B cell (primary cell): ENCODE measurements at regions not wholly inside any gene's neighbourhood (a gene's known extent, or its start where the extent isn't known, plus 50 kb on each side); places are given as distances from the start of the nearest gene placed in this dataset.

ENCODE experiments used
- ATAC-seq: fragments of 200-7000 bp; cut with Tn5 transposase; one replicate; pipeline ENCODE4 v1.10.0; 2021; ENCODE audit warnings: low read depth, mild to moderate bottlenecking, moderate number of reproducible peaks, moderate library complexity
- CTCF ChIA-PET: fragments of 350-600 bp; sonication (Branson Sonifier 250); formaldehyde crosslinking; loops from one replicate; lab custom pipeline; 2021; ENCODE audit warnings: antibody characterized with exemption, inconsistent platforms; lab: Charles Lee
- POLR2A ChIA-PET: fragments of 350-600 bp; sonication (Branson Sonifier 250); formaldehyde crosslinking; loops from one replicate; lab custom pipeline; 2021; ENCODE audit warnings: antibody characterized with exemption; lab: Charles Lee
- DNase-seq: peaks from one replicate; pipeline ENCODE4 v3.0.0; 2013
- H2AFZ ChIP-seq: 2 replicates; pipeline ENCODE4 v1.6.1; 2012; ENCODE audit warnings: mild to moderate bottlenecking, low read depth, low read length; ENCODE audit not compliant: insufficient read depth, poor library complexity, severe bottlenecking
- H3K27ac ChIP-seq, 2 donors: 1 replicate in 1 of 2; 2 replicates in 1 of 2; pipeline ENCODE4 v1.5.1; 2012 to 2013; ENCODE audit warnings: low read length in 2 of 2, mild to moderate bottlenecking in 2 of 2, moderate library complexity in 1 of 2
- H3K27me3 ChIP-seq, 4 experiments: fragments of 200-600 bp in 1 of 4; sonication (generic) in 1 of 4; replicated peaks in 1 of 4; 1 replicate in 2 of 4; 2 replicates in 2 of 4; pipeline versions ENCODE4 v1.6.1 to v1.7.0; 2013 to 2016; ENCODE audit warnings: low read length in 3 of 4, mild to moderate bottlenecking in 2 of 4, mixed read lengths in 1 of 4, moderate library complexity in 1 of 4; ENCODE audit not compliant: insufficient read depth in 4 of 4, control insufficient read depth in 3 of 4; ENCODE audit errors: control extremely low read depth in 1 of 4
- H3K36me3 ChIP-seq, 2 experiments: replicated peaks in 1 of 2; 1 replicate in 1 of 2; 2 replicates in 1 of 2; pipeline versions ENCODE4 v1.6.1 to v1.7.1; 2013; ENCODE audit warnings: low read length in 1 of 2; ENCODE audit not compliant: insufficient read depth in 2 of 2, control insufficient read depth in 1 of 2; ENCODE audit errors: control extremely low read depth in 1 of 2, extremely low read depth in 1 of 2
- H3K4me1 ChIP-seq, 2 donors: fragments of 200-600 bp in 1 of 2; sonication (generic) in 1 of 2; 1 replicate in 1 of 2; 2 replicates in 1 of 2; pipeline versions ENCODE4 v1.5.1 to v1.6.1; 2013 to 2017; ENCODE audit warnings: low read length in 2 of 2; ENCODE audit not compliant: control insufficient read depth in 2 of 2, insufficient read depth in 2 of 2
- H3K4me2 ChIP-seq: replicated peaks from 2 replicates; pipeline ENCODE3; 2012; ENCODE audit warnings: mild to moderate bottlenecking, low read depth, low read length; ENCODE audit not compliant: poor library complexity, severe bottlenecking
- H3K4me3 ChIP-seq, 5 experiments: fragments of 200-600 bp in 1 of 5; sonication (generic) in 1 of 5; 1 replicate in 3 of 5; 2 replicates in 2 of 5; pipeline versions ENCODE4 v1.5.1 to v1.7.0; 2011 to 2016; ENCODE audit warnings: low read length in 4 of 5, mild to moderate bottlenecking in 4 of 5, low read depth in 2 of 5, control low read depth in 1 of 5, moderate library complexity in 1 of 5; ENCODE audit not compliant: insufficient read depth in 1 of 5; ENCODE audit errors: control extremely low read depth in 1 of 5, extremely low read depth in 1 of 5
- H3K79me2 ChIP-seq: fragments of 200-600 bp; sonication (generic); one replicate; pipeline ENCODE4 v1.6.0; 2016; ENCODE audit warnings: low read length; ENCODE audit not compliant: control insufficient read depth, insufficient read depth
- H3K9ac ChIP-seq: fragments of 200-600 bp; sonication (generic); 2 replicates; pipeline ENCODE4 v1.6.1; 2017; ENCODE audit warnings: mild to moderate bottlenecking, low read length, moderate library complexity
- H3K9me3 ChIP-seq, 3 donors: one replicate each; pipeline versions ENCODE4 v1.6.1 to v1.7.1; 2013; ENCODE audit warnings: low read length in 2 of 3; ENCODE audit not compliant: control insufficient read depth in 2 of 3, insufficient read depth in 1 of 3; ENCODE audit errors: control extremely low read depth in 1 of 3
- H4K20me1 ChIP-seq: 2 replicates; pipeline ENCODE4 v1.6.0; 2012; ENCODE audit warnings: mild to moderate bottlenecking, low read length; ENCODE audit not compliant: insufficient read depth, control insufficient read depth, poor library complexity, severe bottlenecking
- H3K27ac Mint-ChIP-seq: one replicate; pipeline ENCODE4 v1.8.0; 2021; ENCODE audit warnings: mixed read lengths
- H3K27me3 Mint-ChIP-seq: one replicate; pipeline ENCODE4 v1.8.0; 2021; ENCODE audit warnings: mixed read lengths
- H3K4me1 Mint-ChIP-seq: one replicate; pipeline ENCODE4 v1.8.0; 2021; ENCODE audit warnings: mixed read lengths
- H3K4me3 Mint-ChIP-seq: one replicate; pipeline ENCODE4 v1.8.0; 2021; ENCODE audit warnings: mixed read lengths
- H3K9me3 Mint-ChIP-seq: one replicate; pipeline ENCODE4 v1.8.0; 2022; ENCODE audit warnings: mixed read lengths; ENCODE audit not compliant: insufficient read depth
- EZH2 ChIP-seq: IDR thresholded peaks from 2 replicates; pipeline ENCODE4 v1.6.1; 2012; ENCODE audit warnings: borderline replicate concordance, low read depth, mild to moderate bottlenecking, moderate library complexity, low read length; ENCODE audit not compliant: insufficient read depth, poor library complexity, severe bottlenecking
- WGBS: methylation state at CpG from one replicate; pipeline ENCODE4 v1.1.5; 2013; ENCODE audit warnings: missing lambda C conversion rate; ENCODE audit not compliant: insufficient coverage; 5-methylcytosine and 5-hydroxymethylcytosine counted together
- intact Hi-C: fragments of 100-400 bp; cut with micrococcal nuclease; formaldehyde crosslinking; loops from one replicate; pipeline ENCODE4 v1.10.0; 2022
- TF ChIP-seq, protein P1 (sequence below): fragments of 200-600 bp; IDR thresholded peaks from one replicate; pipeline ENCODE4 v1.8.0; 2022; ENCODE audit warnings: antibody characterized with exemption, mild to moderate bottlenecking

DNA sequence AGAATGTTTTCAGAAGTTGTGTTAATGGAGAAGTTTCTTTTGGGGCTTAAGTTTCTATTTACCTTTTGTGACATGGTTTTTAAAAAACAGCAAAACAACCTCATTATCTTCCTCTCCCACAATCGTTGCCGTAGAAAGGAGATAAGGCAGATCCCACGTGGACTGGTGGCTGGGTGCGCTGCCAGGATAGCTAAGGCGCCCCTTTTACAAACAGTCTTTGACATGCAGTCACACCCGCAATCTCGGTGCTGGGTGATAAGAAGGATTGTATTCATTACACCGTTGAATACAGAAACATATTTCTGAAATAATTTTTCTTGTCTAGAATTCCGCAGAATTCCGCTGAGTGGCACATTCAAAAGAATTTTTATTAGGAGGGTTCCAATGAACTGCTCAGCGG lies 271.1 kb downstream of the UQCRFS1 start:
- WGBS: 96% methylated on average over 6 of the region's 11 CpGs

DNA sequence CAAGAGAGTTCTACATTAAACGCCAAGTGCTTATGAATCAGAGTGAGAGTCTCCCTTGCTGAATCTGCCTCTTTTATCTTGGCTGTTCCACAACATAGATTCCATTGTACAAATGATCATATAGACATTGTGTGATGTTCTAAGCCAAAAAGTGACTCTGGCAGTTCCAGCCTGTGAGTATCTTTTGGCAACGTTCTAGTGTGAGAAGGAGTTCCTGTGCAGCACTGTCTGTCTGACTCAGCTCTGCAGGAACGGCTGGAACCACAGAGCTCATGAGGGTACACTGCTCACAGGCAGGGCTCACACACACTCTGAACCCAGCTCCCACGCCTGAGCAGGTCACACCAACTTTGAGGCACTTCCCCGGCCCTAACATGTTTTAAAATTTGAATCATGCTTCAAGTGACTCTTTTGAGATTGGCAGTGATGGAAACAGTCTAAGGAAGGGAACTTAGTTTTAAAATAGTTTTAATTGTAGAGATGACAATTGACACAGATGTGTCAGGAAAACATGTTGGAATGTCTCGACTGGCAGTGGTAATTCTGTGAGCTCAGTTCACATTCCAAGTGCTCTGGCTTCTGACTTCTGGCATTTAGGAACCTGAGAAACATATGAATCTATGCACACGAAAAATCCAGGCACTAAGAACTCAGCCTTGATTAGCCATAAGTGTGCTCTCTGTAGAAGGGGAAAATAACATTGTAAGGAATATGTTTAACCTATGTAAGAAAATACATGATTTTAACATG lies 272.0 kb downstream of the UQCRFS1 start:
- WGBS: 72% methylated on average over 4 of the region's 7 CpGs
- ATAC-seq: no peak
- Histone ChIP-seq H3K4me2 (no peak overlapping the region), H3K4me1 (no peaks in the 10 kb centered on the region), H2AFZ (no peak overlapping the region), H3K27ac (no peak overlapping the region), H4K20me1 (no peaks in the 10 kb centered on the region), H3K27me3 (no peaks in the 10 kb centered on the region), H3K9me3 (peaks cover 0 to 14% (median 0%) of the 10 kb centered on the region in 3 donors), H3K79me2 (no peaks in the 10 kb centered on the region), H3K4me3 (no peak overlapping the region), H3K9ac (no peak overlapping the region), H3K36me3 (no peaks in the 10 kb centered on the region)
- Mint-ChIP-seq H3K4me1 (no peaks in the 10 kb centered on the region), H3K9me3 (peaks cover 2% of the 10 kb centered on the region), H3K27ac (no peak overlapping the region), H3K27me3 (no peaks in the 10 kb centered on the region), H3K4me3 (no peak overlapping the region)
- CTCF ChIA-PET: no interaction called here
- DNase-seq: no peak
- POLR2A ChIA-PET: no interaction called here
- intact Hi-C loops: no loop called here
- TF ChIP-seq EZH2: no peak
- TF ChIP-seq, protein P1, sequence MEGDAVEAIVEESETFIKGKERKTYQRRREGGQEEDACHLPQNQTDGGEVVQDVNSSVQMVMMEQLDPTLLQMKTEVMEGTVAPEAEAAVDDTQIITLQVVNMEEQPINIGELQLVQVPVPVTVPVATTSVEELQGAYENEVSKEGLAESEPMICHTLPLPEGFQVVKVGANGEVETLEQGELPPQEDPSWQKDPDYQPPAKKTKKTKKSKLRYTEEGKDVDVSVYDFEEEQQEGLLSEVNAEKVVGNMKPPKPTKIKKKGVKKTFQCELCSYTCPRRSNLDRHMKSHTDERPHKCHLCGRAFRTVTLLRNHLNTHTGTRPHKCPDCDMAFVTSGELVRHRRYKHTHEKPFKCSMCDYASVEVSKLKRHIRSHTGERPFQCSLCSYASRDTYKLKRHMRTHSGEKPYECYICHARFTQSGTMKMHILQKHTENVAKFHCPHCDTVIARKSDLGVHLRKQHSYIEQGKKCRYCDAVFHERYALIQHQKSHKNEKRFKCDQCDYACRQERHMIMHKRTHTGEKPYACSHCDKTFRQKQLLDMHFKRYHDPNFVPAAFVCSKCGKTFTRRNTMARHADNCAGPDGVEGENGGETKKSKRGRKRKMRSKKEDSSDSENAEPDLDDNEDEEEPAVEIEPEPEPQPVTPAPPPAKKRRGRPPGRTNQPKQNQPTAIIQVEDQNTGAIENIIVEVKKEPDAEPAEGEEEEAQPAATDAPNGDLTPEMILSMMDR: no peak

More for the DNA sequence above, 271.1 kb downstream of the UQCRFS1 start:
- Histone ChIP-seq H3K79me2 (no peaks in the 10 kb centered on the region), H3K27me3 (no peaks in the 10 kb centered on the region), H3K4me2 (no peak overlapping the region), H3K4me1 (no peaks in the 10 kb centered on the region), H3K9me3 (peaks cover 0 to 14% (median 0%) of the 10 kb centered on the region in 3 donors), H3K9ac (no peak overlapping the region), H3K36me3 (no peaks in the 10 kb centered on the region), H4K20me1 (no peaks in the 10 kb centered on the region), H3K27ac (no peak overlapping the region), H3K4me3 (no peak overlapping the region), H2AFZ (no peak overlapping the region)
- Mint-ChIP-seq H3K27ac (no peak overlapping the region), H3K9me3 (peaks cover 2% of the 10 kb centered on the region), H3K4me1 (no peaks in the 10 kb centered on the region), H3K4me3 (no peak overlapping the region), H3K27me3 (no peaks in the 10 kb centered on the region)
- intact Hi-C loops: no loop called here
- TF ChIP-seq, protein P1: no peak
- no peak for TF ChIP-seq EZH2
- ATAC-seq: no peak
- DNase-seq: no peak
- ChIA-PET CTCF (no interaction called here), POLR2A (no interaction called here)
